HEK293T (cell line): ENCODE measurements at regions not wholly inside any gene's neighbourhood (a gene's known extent, or its start where the extent isn't known, plus 50 kb on each side); places are given as distances from the start of the nearest gene placed in this dataset.

ENCODE experiments used
- ARNT ChIP-seq: fragments of 450-650 bp; IDR thresholded peaks from 2 replicates; pipeline ENCODE4 v1.6.1; 2017; ENCODE audit warnings: mild to moderate bottlenecking
- BHLHE40 ChIP-seq: fragments of 450-650 bp; IDR thresholded peaks from 2 replicates; pipeline ENCODE4 v1.6.1; 2016; ENCODE audit warnings: mild to moderate bottlenecking, moderate library complexity, borderline replicate concordance
- ELF4 ChIP-seq: fragments of 450-650 bp; IDR thresholded peaks from 2 replicates; pipeline ENCODE4 v1.6.1; 2017; ENCODE audit warnings: antibody characterized with exemption
- FOXA1 ChIP-seq: fragments of 450-650 bp; IDR thresholded peaks from 2 replicates; pipeline ENCODE4 v1.6.1; 2016; ENCODE audit warnings: mild to moderate bottlenecking
- FOXK2 ChIP-seq: fragments of 450-650 bp; IDR thresholded peaks from 2 replicates; pipeline ENCODE4 v1.6.1; 2016; ENCODE audit warnings: mild to moderate bottlenecking
- FOXM1 ChIP-seq: fragments of 450-650 bp; IDR thresholded peaks from 2 replicates; pipeline ENCODE4 v1.6.1; 2017; ENCODE audit warnings: mild to moderate bottlenecking, borderline replicate concordance
- HDGF ChIP-seq: fragments of 450-650 bp; IDR thresholded peaks from 2 replicates; pipeline ENCODE4 v1.6.1; 2017; ENCODE audit warnings: antibody characterized with exemption, borderline replicate concordance
- LEF1 ChIP-seq: fragments of 450-650 bp; IDR thresholded peaks from 2 replicates; pipeline ENCODE4 v1.6.1; 2017; ENCODE audit warnings: mild to moderate bottlenecking, borderline replicate concordance
- NFRKB ChIP-seq: fragments of 450-650 bp; IDR thresholded peaks from 2 replicates; pipeline ENCODE4 v1.6.1; 2016; ENCODE audit warnings: mild to moderate bottlenecking, moderate library complexity
- PKNOX1 ChIP-seq: fragments of 450-650 bp; IDR thresholded peaks from 2 replicates; pipeline ENCODE4 v1.6.1; 2016
- SP1 ChIP-seq: fragments of 450-650 bp; IDR thresholded peaks from 2 replicates; pipeline ENCODE4 v1.6.1; 2017
- SUZ12 ChIP-seq: fragments of 450-650 bp; IDR thresholded peaks from 2 replicates; pipeline ENCODE4 v1.6.1; 2016; ENCODE audit warnings: mild to moderate bottlenecking
- TARDBP ChIP-seq: fragments of 450-650 bp; IDR thresholded peaks from 2 replicates; pipeline ENCODE4 v1.6.1; 2016

GRCh38 chr3:116643001-116643400 is 66.6 kb upstream of the TUSC7 start:
- TF ChIP-seq SP1 (no peak), ARNT (no peak), BHLHE40 (no peak), FOXM1 (no peak), FOXA1 (no peak), FOXK2 (no peak), TARDBP (no peak), PKNOX1 (no peak), SUZ12 (no peak), LEF1 (no peak), NFRKB (no peak), HDGF (no peak), ELF4 (no peak)
